Heart left ventricle (tissue), 16 donors: ENCODE measurements at regions not wholly inside any gene's neighbourhood (a gene's known extent, or its start where the extent isn't known, plus 50 kb on each side); places are given as distances from the start of the nearest gene placed in this dataset.

Experiments
- ATAC-seq, 4 donors: fragments of 200-7000 bp; cut with Tn5 transposase; one replicate each; pipeline ENCODE4 v1.9.1; 2020 to 2022; ENCODE audit warnings: moderate library complexity in 4 of 4, mild to moderate bottlenecking in 3 of 4, moderate number of reproducible peaks in 1 of 4
- DNase-seq, 5 donors: peaks; one replicate each; pipeline ENCODE4 v3.0.0-alpha.2; 2020
- H3K27ac ChIP-seq, 12 donors: fragments of 200-600 bp; sonication (generic) in 4 of 12; one replicate each; pipeline versions ENCODE4 v1.5.0 to v1.8.0; 2016 to 2022; ENCODE audit warnings: mild to moderate bottlenecking in 2 of 12
- H3K27me3 ChIP-seq, 9 donors: fragments of 200-600 bp; sonication (generic) in 2 of 9; one replicate each; pipeline versions ENCODE4 v1.5.1 to v1.8.0; 2016 to 2022; ENCODE audit warnings: mild to moderate bottlenecking in 3 of 9
- H3K36me3 ChIP-seq, 9 donors: fragments of 200-600 bp; sonication (generic) in 2 of 9; one replicate each; pipeline versions ENCODE4 v1.5.0 to v1.8.0; 2018 to 2022; ENCODE audit warnings: mild to moderate bottlenecking in 2 of 9
- H3K4me1 ChIP-seq, 12 donors: fragments of 200-600 bp; sonication (generic) in 4 of 12; one replicate each; pipeline versions ENCODE4 v1.5.0 to v1.8.0; 2016 to 2022; ENCODE audit warnings: mild to moderate bottlenecking in 3 of 12
- H3K4me3 ChIP-seq, 12 donors: fragments of 200-600 bp; sonication (generic) in 4 of 12; one replicate each; pipeline versions ENCODE4 v1.5.0 to v1.8.0; 2017 to 2022; ENCODE audit warnings: mild to moderate bottlenecking in 9 of 12, moderate library complexity in 4 of 12
- H3K9me3 ChIP-seq, 12 donors: fragments of 200-600 bp; sonication (generic) in 4 of 12; one replicate each; pipeline versions ENCODE4 v1.5.0 to v1.8.0; 2016 to 2022; ENCODE audit warnings: mild to moderate bottlenecking in 1 of 12
- POLR2A ChIP-seq, 2 donors: fragments of 450-650 bp; IDR thresholded peaks; one replicate each; pipeline ENCODE4 v1.6.1; 2017; ENCODE audit warnings: antibody characterized with exemption in 2 of 2, mild to moderate bottlenecking in 2 of 2, moderate library complexity in 2 of 2
- WGBS, 4 donors: extraction: QIAGEN DNeasy Blood & Tissue Kit in 2 of 4; methylation state at CpG; one replicate each; pipeline versions ENCODE4 v1.1.5 to v1.1.7; 2013 to 2018; 5-methylcytosine and 5-hydroxymethylcytosine counted together
- intact Hi-C, 10 donors: fragments of 100-400 bp; cut with DNase I; formaldehyde crosslinking; loops; one replicate each; pipeline versions ENCODE4 v1.11.1 to v1.14.2; 2022
- TF ChIP-seq, protein P1 (sequence below), 12 donors: fragments of 200-600 bp; sonication (generic) in 4 of 12; IDR thresholded peaks; one replicate each; pipeline versions ENCODE4 v1.5.0 to v1.8.0; 2018 to 2022; ENCODE audit warnings: antibody characterized with exemption in 12 of 12, mild to moderate bottlenecking in 5 of 12
- donor health status: ischemic (EF 13 %, LVEDD 7.1; RV severe dilation, severe dysfunction).
- donor health status: healthy with polysubstance abuse.
- donor health status: DM: no; HTN: yes; CAD: no.
- donor health status: DM: no; HTN: no; CAD: no.
- donor health status: ischemic (EF 25% LVEDD 6.9; RV normal size, moderate dysfunction).
- donor health status: ischemic (EF 25% LVEDD 5.7; RV mildly dilated, moderate dysfunction).
- donor health status: healthy.
- donor health status: DM: yes; HTN: yes; CAD: no.
- donor health status: ischemic (EF 35%, LVEDD 5.7; RV mildly dilated, moderate dysfunction).
- donor health status: nonischemic (EF 11% LVEDD 7.7; RV severe dilation, severe dysfunction).
- donor health status: DM: yes; HTN: yes; CAD: no.
- donor health status: PGD.
- donor health status: ischemic (EF 29% LVEDD 5.4; RV normal size, mild dysfunction).
- donor health status: nonischemic (EF 23%, LVEDD 6.1; RV moderate dilation, normal function).

GRCh38 chr12:105481392-105482300 is 151.2 kb downstream of the C12orf75 start:
- WGBS, 4 donors, result 91 to 95% (median 94%) methylated on average over 8 of the region's 8 CpGs
- intact Hi-C loops, result no loop called here
- H3K9me3 ChIP-seq, result no peaks in the 10 kb centered on the region
- H3K27me3 ChIP-seq, result no peaks in the 10 kb centered on the region
- TF ChIP-seq, protein P1, sequence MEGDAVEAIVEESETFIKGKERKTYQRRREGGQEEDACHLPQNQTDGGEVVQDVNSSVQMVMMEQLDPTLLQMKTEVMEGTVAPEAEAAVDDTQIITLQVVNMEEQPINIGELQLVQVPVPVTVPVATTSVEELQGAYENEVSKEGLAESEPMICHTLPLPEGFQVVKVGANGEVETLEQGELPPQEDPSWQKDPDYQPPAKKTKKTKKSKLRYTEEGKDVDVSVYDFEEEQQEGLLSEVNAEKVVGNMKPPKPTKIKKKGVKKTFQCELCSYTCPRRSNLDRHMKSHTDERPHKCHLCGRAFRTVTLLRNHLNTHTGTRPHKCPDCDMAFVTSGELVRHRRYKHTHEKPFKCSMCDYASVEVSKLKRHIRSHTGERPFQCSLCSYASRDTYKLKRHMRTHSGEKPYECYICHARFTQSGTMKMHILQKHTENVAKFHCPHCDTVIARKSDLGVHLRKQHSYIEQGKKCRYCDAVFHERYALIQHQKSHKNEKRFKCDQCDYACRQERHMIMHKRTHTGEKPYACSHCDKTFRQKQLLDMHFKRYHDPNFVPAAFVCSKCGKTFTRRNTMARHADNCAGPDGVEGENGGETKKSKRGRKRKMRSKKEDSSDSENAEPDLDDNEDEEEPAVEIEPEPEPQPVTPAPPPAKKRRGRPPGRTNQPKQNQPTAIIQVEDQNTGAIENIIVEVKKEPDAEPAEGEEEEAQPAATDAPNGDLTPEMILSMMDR (IDR thresholded peaks at IDR 0.05), result no peak
- no peak for TF ChIP-seq POLR2A (IDR thresholded peaks at IDR 0.05)
- no peak overlapping the region for H3K4me3 ChIP-seq
- ATAC-seq (no peak), DNase-seq (no peak)
- H3K36me3 ChIP-seq, result no peaks in the 10 kb centered on the region
- H3K27ac ChIP-seq, result no peak overlapping the region
- peaks cover 0 to 24% (median 14%) of the 10 kb centered on the region in 12 donors for H3K4me1 ChIP-seq

- intact Hi-C loops, result no loop called here
- H3K36me3 ChIP-seq, result no peaks in the 10 kb centered on the region
- no peak overlapping the region for H3K27ac ChIP-seq
- WGBS, 4 donors, result 65 to 74% (median 69%) methylated on average over 1 of the region's 1 CpG
- no peak overlapping the region for H3K4me3 ChIP-seq
- TF ChIP-seq, protein P1 (IDR thresholded peaks at IDR 0.05), result no peak
- TF ChIP-seq POLR2A (IDR thresholded peaks at IDR 0.05), result no peak
- no peaks in the 10 kb centered on the region for H3K9me3 ChIP-seq
- ATAC-seq (no peak), DNase-seq (no peak)
- peaks cover 0 to 22% (median 13%) of the 10 kb centered on the region in 12 donors for H3K4me1 ChIP-seq
- no peaks in the 10 kb centered on the region for H3K27me3 ChIP-seq
Observed at GRCh38 chr12:105482951-105483350, 152.5 kb downstream of the C12orf75 start.

DNA sequence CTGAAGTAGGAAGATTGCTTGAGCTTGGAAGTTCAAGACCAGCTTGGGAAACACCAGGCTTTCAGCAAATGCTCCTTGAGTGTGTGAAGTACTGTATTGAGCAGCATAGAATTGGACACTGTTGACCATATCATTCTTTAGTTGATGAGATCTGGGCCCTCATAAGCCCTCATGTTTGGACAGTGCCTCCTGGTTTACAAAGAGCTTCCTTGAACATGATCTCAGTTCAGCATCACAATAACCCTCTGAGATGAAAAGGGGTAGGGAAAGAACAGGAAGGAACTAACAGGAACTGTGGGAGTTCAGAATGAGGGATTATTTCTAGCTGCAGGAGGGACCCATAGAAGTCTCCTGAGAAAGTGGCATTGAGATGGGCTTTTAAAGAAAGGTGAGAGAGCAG is 153.2 kb downstream of the C12orf75 start:
- intact Hi-C loops, result no loop called here
- H3K27ac ChIP-seq, result no peak overlapping the region
- ATAC-seq, result no peak
- DNase-seq, result no peak
- H3K4me1 ChIP-seq, result peaks cover 0 to 22% (median 13%) of the 10 kb centered on the region in 12 donors
- H3K9me3 ChIP-seq, result no peaks in the 10 kb centered on the region
- H3K4me3 ChIP-seq, result no peak overlapping the region
- TF ChIP-seq, protein P1 (IDR thresholded peaks at IDR 0.05), result no peak
- TF ChIP-seq POLR2A (IDR thresholded peaks at IDR 0.05), result no peak
- no peaks in the 10 kb centered on the region for H3K27me3 ChIP-seq
- H3K36me3 ChIP-seq, result no peaks in the 10 kb centered on the region

- H3K36me3 ChIP-seq, result no peaks in the 10 kb centered on the region
- ATAC-seq (peak; percentile 63 to 91 (median 86)), DNase-seq (peak in 4 of 5 donors; percentile 21 to 58 (median 37))
- H3K27me3 ChIP-seq, result no peaks in the 10 kb centered on the region
- no peaks in the 10 kb centered on the region for H3K9me3 ChIP-seq
- WGBS, 4 donors, result 45 to 58% (median 53%) methylated on average over 8 of the region's 8 CpGs
- intact Hi-C loops, result no loop called here
- TF ChIP-seq, protein P1 (IDR thresholded peaks at IDR 0.05), result no peak
- TF ChIP-seq POLR2A (IDR thresholded peaks at IDR 0.05), result no peak
- H3K27ac ChIP-seq, result peak overlapping the region in 9 of 12 donors; percentile 6 to 68 (median 47)
- peaks cover 0 to 22% (median 13%) of the 10 kb centered on the region in 12 donors for H3K4me1 ChIP-seq
- H3K4me3 ChIP-seq, result no peak overlapping the region
Observed at GRCh38 chr12:105485321-105485910, 154.9 kb downstream of the C12orf75 start.
